ENCODE measurements at regions not wholly inside any gene's neighbourhood (a gene's known extent, or its start where the extent isn't known, plus 50 kb on each side); places are given as distances from the start of the nearest gene placed in this dataset.
"Not testable (repeated sequence)": the region's sequence is repeated elsewhere in the genome, so short reads cannot be mapped to it uniquely, and the experiment has no call there.

GRCh38 chr15:20207607-20208006 is 334.0 kb downstream of the GOLGA6L6 start:
- ATAC-seq (replicated peaks; ENCODE audit: extremely low read depth, poor library complexity, severe bottlenecking); H3K4me1 Mint-ChIP-seq; H3K27me3 Mint-ChIP-seq; DNase-seq (ENCODE audit: low spot score in 2 of 2); H3K9me3 Mint-ChIP-seq; H3K27ac Mint-ChIP-seq (ENCODE audit: low read depth); H3K36me3 Mint-ChIP-seq (ENCODE audit: insufficient read depth); H3K4me3 Mint-ChIP-seq: not testable (repeated sequence)

- H3K27me3 Mint-ChIP-seq; H3K4me1 Mint-ChIP-seq; H3K9me3 Mint-ChIP-seq; H3K36me3 Mint-ChIP-seq (ENCODE audit: insufficient read depth); H3K27ac Mint-ChIP-seq (ENCODE audit: low read depth); ATAC-seq (replicated peaks; ENCODE audit: extremely low read depth, poor library complexity, severe bottlenecking); DNase-seq (ENCODE audit: low spot score in 2 of 2); H3K4me3 Mint-ChIP-seq: not testable (repeated sequence)
Measured at GRCh38 chr15:20207198-20207597, 334.4 kb downstream of the GOLGA6L6 start.

GRCh38 chr15:20204177-20204866 is 337.3 kb downstream of the GOLGA6L6 start:
- H3K4me1 Mint-ChIP-seq; H3K27me3 Mint-ChIP-seq; H3K27ac Mint-ChIP-seq (ENCODE audit: low read depth); H3K9me3 Mint-ChIP-seq; H3K4me3 Mint-ChIP-seq; H3K36me3 Mint-ChIP-seq (ENCODE audit: insufficient read depth); DNase-seq (ENCODE audit: low spot score in 2 of 2); ATAC-seq (replicated peaks; ENCODE audit: extremely low read depth, poor library complexity, severe bottlenecking): not testable (repeated sequence)

GRCh38 chr15:20203649-20204150 is 337.9 kb downstream of the GOLGA6L6 start:
- not testable (repeated sequence) for H3K27me3 Mint-ChIP-seq; H3K36me3 Mint-ChIP-seq (ENCODE audit: insufficient read depth); H3K9me3 Mint-ChIP-seq; H3K4me3 Mint-ChIP-seq; DNase-seq (ENCODE audit: low spot score in 2 of 2); H3K4me1 Mint-ChIP-seq; ATAC-seq (replicated peaks; ENCODE audit: extremely low read depth, poor library complexity, severe bottlenecking); H3K27ac Mint-ChIP-seq (ENCODE audit: low read depth)

- H3K27ac Mint-ChIP-seq (ENCODE audit: low read depth); H3K4me3 Mint-ChIP-seq; ATAC-seq (replicated peaks; ENCODE audit: extremely low read depth, poor library complexity, severe bottlenecking); DNase-seq (ENCODE audit: low spot score in 2 of 2); H3K27me3 Mint-ChIP-seq; H3K36me3 Mint-ChIP-seq (ENCODE audit: insufficient read depth); H3K9me3 Mint-ChIP-seq; H3K4me1 Mint-ChIP-seq: not testable (repeated sequence)
Measured at GRCh38 chr15:20194591-20195198, 346.9 kb downstream of the GOLGA6L6 start.

GRCh38 chr15:20192982-20193929 is 348.3 kb downstream of the GOLGA6L6 start:
- H3K27ac Mint-ChIP-seq (ENCODE audit: low read depth); H3K36me3 Mint-ChIP-seq (ENCODE audit: insufficient read depth); H3K4me1 Mint-ChIP-seq; H3K4me3 Mint-ChIP-seq; H3K9me3 Mint-ChIP-seq; H3K27me3 Mint-ChIP-seq: not testable (repeated sequence)
- ATAC-seq (replicated peaks; ENCODE audit: extremely low read depth, poor library complexity, severe bottlenecking) (peak; percentile 89), DNase-seq (ENCODE audit: low spot score in 2 of 2) (peak; percentile 34 to 44)

- not testable (repeated sequence) for H3K36me3 Mint-ChIP-seq (ENCODE audit: insufficient read depth); H3K27me3 Mint-ChIP-seq; H3K4me1 Mint-ChIP-seq; H3K4me3 Mint-ChIP-seq; DNase-seq (ENCODE audit: low spot score in 2 of 2); H3K9me3 Mint-ChIP-seq; H3K27ac Mint-ChIP-seq (ENCODE audit: low read depth); ATAC-seq (replicated peaks; ENCODE audit: extremely low read depth, poor library complexity, severe bottlenecking)
Measured at GRCh38 chr15:20191508-20192125, 350.0 kb downstream of the GOLGA6L6 start.

GRCh38 chr15:20188611-20189010 is 353.0 kb downstream of the GOLGA6L6 start:
- not testable (repeated sequence) for H3K27me3 Mint-ChIP-seq; H3K4me1 Mint-ChIP-seq; H3K27ac Mint-ChIP-seq (ENCODE audit: low read depth); H3K4me3 Mint-ChIP-seq; H3K9me3 Mint-ChIP-seq; DNase-seq (ENCODE audit: low spot score in 2 of 2); H3K36me3 Mint-ChIP-seq (ENCODE audit: insufficient read depth); ATAC-seq (replicated peaks; ENCODE audit: extremely low read depth, poor library complexity, severe bottlenecking)

- H3K9me3 Mint-ChIP-seq; H3K36me3 Mint-ChIP-seq (ENCODE audit: insufficient read depth): not testable (repeated sequence)
Measured at GRCh38 chr15:20187370-20188355, 353.9 kb downstream of the GOLGA6L6 start.

GRCh38 chr15:20184879-20185278 is 356.7 kb downstream of the GOLGA6L6 start:
- H3K4me3 Mint-ChIP-seq; H3K4me1 Mint-ChIP-seq; DNase-seq (ENCODE audit: low spot score in 2 of 2); H3K36me3 Mint-ChIP-seq (ENCODE audit: insufficient read depth); ATAC-seq (replicated peaks; ENCODE audit: extremely low read depth, poor library complexity, severe bottlenecking); H3K9me3 Mint-ChIP-seq; H3K27me3 Mint-ChIP-seq; H3K27ac Mint-ChIP-seq (ENCODE audit: low read depth): not testable (repeated sequence)

More at GRCh38 chr15:20187370-20188355, 353.9 kb downstream of the GOLGA6L6 start:
- not testable (repeated sequence) for ATAC-seq (replicated peaks; ENCODE audit: extremely low read depth, poor library complexity, severe bottlenecking); H3K27me3 Mint-ChIP-seq; H3K4me1 Mint-ChIP-seq; DNase-seq (ENCODE audit: low spot score in 2 of 2); H3K4me3 Mint-ChIP-seq; H3K27ac Mint-ChIP-seq (ENCODE audit: low read depth)

- ATAC-seq (replicated peaks; ENCODE audit: extremely low read depth, poor library complexity, severe bottlenecking); H3K27me3 Mint-ChIP-seq; DNase-seq (ENCODE audit: low spot score in 2 of 2); H3K27ac Mint-ChIP-seq (ENCODE audit: low read depth); H3K4me3 Mint-ChIP-seq; H3K9me3 Mint-ChIP-seq; H3K36me3 Mint-ChIP-seq (ENCODE audit: insufficient read depth); H3K4me1 Mint-ChIP-seq: not testable (repeated sequence)
Measured at GRCh38 chr15:20168221-20168620, 373.4 kb downstream of the GOLGA6L6 start.
